Testis (tissue), 2 donors: ENCODE measurements at regions not wholly inside any gene's neighbourhood (a gene's known extent, or its start where the extent isn't known, plus 50 kb on each side); places are given as distances from the start of the nearest gene placed in this dataset.
A peak's percentile ranks its signal among the peaks of the same experiment; 100 is the strongest.

Experiments
- DNase-seq: peaks from one replicate; pipeline ENCODE4 v3.0.0-alpha.2; 2019
- H3K27ac ChIP-seq, 2 donors: fragments of 200-600 bp; sonication (generic); one replicate each; pipeline ENCODE4 v1.5.1; 2019
- H3K27me3 ChIP-seq: fragments of 200-600 bp; sonication (generic); one replicate; pipeline ENCODE4 v1.5.1; 2019
- H3K36me3 ChIP-seq: fragments of 200-600 bp; sonication (generic); one replicate; pipeline ENCODE4 v1.5.1; 2017; ENCODE audit warnings: low read depth; ENCODE audit errors: missing control alignments
- H3K4me1 ChIP-seq: fragments of 200-600 bp; sonication (generic); one replicate; pipeline ENCODE4 v1.5.1; 2019
- H3K4me3 ChIP-seq, 2 donors: fragments of 200-600 bp; sonication (generic); one replicate each; pipeline ENCODE4 v1.5.1; 2017 to 2019
- H3K9me3 ChIP-seq: fragments of 200-600 bp; sonication (generic); one replicate; pipeline ENCODE4 v1.5.1; 2017
- CTCF ChIP-seq, 3 experiments: fragments of 450-650 bp in 2 of 3; fragments of 200-600 bp in 1 of 3; sonication (generic) in 1 of 3; IDR thresholded peaks; one replicate each; pipeline ENCODE4 v1.5.1; 2016 to 2019; ENCODE audit warnings: antibody characterized with exemption in 3 of 3, mild to moderate bottlenecking in 2 of 3, moderate library complexity in 1 of 3
- POLR2A ChIP-seq: fragments of 450-650 bp; IDR thresholded peaks from one replicate; pipeline ENCODE4 v1.6.1; 2017; ENCODE audit warnings: antibody characterized with exemption, mild to moderate bottlenecking, moderate library complexity
- WGBS, 2 donors: methylation state at CpG; one replicate each; pipeline ENCODE4 v1.1.5; 2018; 5-methylcytosine and 5-hydroxymethylcytosine counted together
- intact Hi-C: fragments of 100-400 bp; cut with DNase I; formaldehyde crosslinking; loops from one replicate; pipeline ENCODE4 v1.15.1; 2023; ENCODE audit warnings: low total_unique reads

GRCh38 chr2:196274387-196274809 lies 103.0 kb upstream of the STK17B start:
- Histone ChIP-seq H3K4me1 (peaks cover 9% of the 10 kb centered on the region), H3K9me3 (no peaks in the 10 kb centered on the region), H3K36me3 (no peaks in the 10 kb centered on the region), H3K4me3 (no peak overlapping the region), H3K27ac (no peak overlapping the region), H3K27me3 (no peaks in the 10 kb centered on the region)
- 39 to 42% methylated on average over 1 of the region's 1 CpG for WGBS, 2 donors
- TF ChIP-seq POLR2A (no peak), CTCF (IDR thresholded peaks at IDR 0.05) (no peak)
- peak; percentile 24 for DNase-seq
- intact Hi-C loops: no loop called here

- H3K9me3 ChIP-seq: no peaks in the 10 kb centered on the region
- H3K27ac ChIP-seq: no peak overlapping the region
- DNase-seq: no peak
- H3K4me3 ChIP-seq: no peak overlapping the region
- peaks cover 9% of the 10 kb centered on the region for H3K4me1 ChIP-seq
- no peak for TF ChIP-seq POLR2A
- no peak for TF ChIP-seq CTCF (IDR thresholded peaks at IDR 0.05)
- intact Hi-C loops: no loop called here
- H3K27me3 ChIP-seq: no peaks in the 10 kb centered on the region
- no peaks in the 10 kb centered on the region for H3K36me3 ChIP-seq
- 81 to 87% methylated on average over 5 of the region's 5 CpGs for WGBS, 2 donors
These were observed 104.4 kb upstream of the STK17B start for GRCh38 chr2:196275646-196276352.

- Histone ChIP-seq H3K27ac (no peak overlapping the region), H3K27me3 (no peaks in the 10 kb centered on the region), H3K4me3 (no peak overlapping the region), H3K36me3 (no peaks in the 10 kb centered on the region), H3K9me3 (no peaks in the 10 kb centered on the region), H3K4me1 (peaks cover 9% of the 10 kb centered on the region)
- no peak for DNase-seq
- TF ChIP-seq CTCF (IDR thresholded peaks at IDR 0.05): no peak
- no peak for TF ChIP-seq POLR2A
- WGBS, 2 donors: 37 to 67% methylated on average over 2 of the region's 2 CpGs
- intact Hi-C loops: no loop called here
These were observed 105.0 kb upstream of the STK17B start for GRCh38 chr2:196276421-196276820.

- Histone ChIP-seq H3K36me3 (no peaks in the 10 kb centered on the region), H3K27ac (no peak overlapping the region), H3K27me3 (no peaks in the 10 kb centered on the region), H3K9me3 (no peaks in the 10 kb centered on the region), H3K4me1 (peaks cover 9% of the 10 kb centered on the region), H3K4me3 (no peak overlapping the region)
- intact Hi-C loops: no loop called here
- TF ChIP-seq CTCF (IDR thresholded peaks at IDR 0.05) (peak; percentile 24 to 47 (median 45)), POLR2A (no peak)
- WGBS, 2 donors: 61 to 67% methylated on average over 2 of the region's 2 CpGs
- DNase-seq: no peak
These were observed 105.6 kb upstream of the STK17B start for GRCh38 chr2:196277002-196277401.

- peaks cover 9% of the 10 kb centered on the region for H3K4me1 ChIP-seq
- no peak overlapping the region for H3K4me3 ChIP-seq
- TF ChIP-seq POLR2A: no peak
- no peak for TF ChIP-seq CTCF (IDR thresholded peaks at IDR 0.05)
- intact Hi-C loops: no loop called here
- no peak for DNase-seq
- H3K9me3 ChIP-seq: no peaks in the 10 kb centered on the region
- no peak overlapping the region for H3K27ac ChIP-seq
- no peaks in the 10 kb centered on the region for H3K27me3 ChIP-seq
- H3K36me3 ChIP-seq: no peaks in the 10 kb centered on the region
- 90 to 95% methylated on average over 10 of the region's 10 CpGs for WGBS, 2 donors
These were observed 107.1 kb upstream of the STK17B start for GRCh38 chr2:196278491-196278911.
